RCC 7860 (cell line): ENCODE measurements at regions not wholly inside any gene's neighbourhood (a gene's known extent, or its start where the extent isn't known, plus 50 kb on each side); places are given as distances from the start of the nearest gene placed in this dataset.

Experiments used
- DNase-seq: peaks from one replicate; pipeline ENCODE4 v3.0.0-alpha.2; 2015; ENCODE audit warnings: low spot score
- FAIRE-seq: peaks from 2 replicates; lab custom pipeline; 2012; peaks lifted over from hg19 to GRCh38; lab: Jason Lieb, UNC

DNA sequence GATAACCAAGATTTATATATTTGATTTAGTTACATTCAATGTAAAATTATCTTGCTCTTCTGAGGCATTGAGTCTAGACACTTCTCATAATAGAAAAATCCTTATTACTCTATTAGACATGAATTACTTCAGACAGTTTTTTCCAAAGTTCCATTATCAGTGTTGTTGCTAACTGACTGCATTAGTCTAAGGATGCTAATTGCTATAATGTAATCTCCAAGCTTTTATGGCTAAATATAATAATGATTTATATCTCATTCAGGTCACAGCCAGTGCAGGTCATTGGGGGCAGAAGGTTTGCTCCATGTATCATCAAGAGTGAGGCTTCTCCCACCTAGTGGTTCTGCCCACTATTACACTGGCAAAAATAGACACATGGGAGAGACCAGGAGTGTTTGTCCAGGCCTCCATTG, 377.2 kb upstream of the DDI1 start:
- FAIRE-seq (no peak), DNase-seq (peak; percentile 23)

- DNase-seq: no peak
- FAIRE-seq: no peak
Observed at GRCh38 chr11:103659743-103660142, 376.7 kb upstream of the DDI1 start.

- no peak for FAIRE-seq
Observed at GRCh38 chr11:103661185-103661584, 375.3 kb upstream of the DDI1 start.

DNA sequence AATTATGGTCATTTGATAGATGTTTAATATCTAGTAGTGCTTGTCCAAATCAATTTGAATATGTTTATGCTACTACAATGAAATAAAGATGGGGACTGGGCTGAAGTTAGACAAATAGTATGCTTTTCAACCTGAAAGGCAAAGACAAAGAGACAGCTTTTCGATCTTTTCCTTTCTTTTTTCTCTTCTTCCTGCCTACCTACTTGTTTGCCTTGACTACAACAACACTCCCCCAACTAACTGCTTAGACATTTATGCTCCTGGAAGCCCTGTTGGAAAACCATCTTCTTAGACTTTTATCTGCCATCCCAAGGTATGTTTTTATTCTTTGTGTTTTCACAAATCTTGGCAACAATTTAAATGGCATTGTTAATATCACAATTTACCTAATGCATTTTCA, 374.4 kb upstream of the DDI1 start:
- FAIRE-seq (no peak), DNase-seq (no peak)

More at GRCh38 chr11:103661185-103661584, 375.3 kb upstream of the DDI1 start:
- no peak for DNase-seq

DNA sequence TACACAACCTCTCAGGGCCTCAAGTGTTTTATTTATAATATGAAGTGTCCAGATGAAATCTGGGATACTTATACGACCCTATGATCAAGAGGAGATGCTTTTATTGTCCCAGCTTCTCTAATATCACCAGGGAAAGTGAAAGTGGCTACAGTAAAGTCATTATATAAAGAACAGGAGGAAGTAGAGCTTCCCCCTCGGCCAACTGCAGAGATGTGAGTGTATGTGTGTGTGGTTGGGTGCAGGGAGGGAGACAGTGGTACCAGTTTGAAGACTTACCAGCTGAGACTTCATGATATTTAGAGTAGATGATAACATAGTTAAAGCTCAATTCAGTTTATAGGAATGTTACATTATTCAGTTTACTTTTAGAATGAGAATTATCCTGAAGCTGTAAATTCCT, 373.6 kb upstream of the DDI1 start:
- no peak for FAIRE-seq
- no peak for DNase-seq

GRCh38 chr11:103668859-103669258, 367.6 kb upstream of the DDI1 start:
- FAIRE-seq: no peak
- no peak for DNase-seq

GRCh38 chr11:103671143-103671651, 365.2 kb upstream of the DDI1 start:
- FAIRE-seq (no peak), DNase-seq (no peak)

GRCh38 chr11:103673773-103674172, 362.7 kb upstream of the DDI1 start:
- FAIRE-seq: no peak
- DNase-seq: no peak

DNA sequence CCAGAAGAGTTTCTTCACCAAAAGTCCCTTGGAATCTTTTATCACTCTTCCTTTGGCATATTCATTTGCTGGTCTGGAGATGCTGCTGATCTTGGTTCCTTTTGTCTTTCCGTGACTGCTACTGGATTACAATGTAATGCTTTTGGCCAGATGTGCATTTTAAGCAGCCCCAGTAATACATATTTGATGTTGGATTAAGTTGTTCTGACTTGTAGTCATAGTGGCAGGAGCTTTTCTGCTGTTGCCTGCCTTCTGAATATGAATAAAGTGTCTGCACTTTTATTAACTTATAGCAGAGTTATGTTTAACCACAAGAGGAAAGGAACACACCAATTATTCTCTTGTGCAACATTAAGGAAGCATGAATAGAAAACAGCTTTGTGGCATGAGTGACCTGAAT, 360.0 kb upstream of the DDI1 start:
- no peak for DNase-seq
- FAIRE-seq: no peak

DNA sequence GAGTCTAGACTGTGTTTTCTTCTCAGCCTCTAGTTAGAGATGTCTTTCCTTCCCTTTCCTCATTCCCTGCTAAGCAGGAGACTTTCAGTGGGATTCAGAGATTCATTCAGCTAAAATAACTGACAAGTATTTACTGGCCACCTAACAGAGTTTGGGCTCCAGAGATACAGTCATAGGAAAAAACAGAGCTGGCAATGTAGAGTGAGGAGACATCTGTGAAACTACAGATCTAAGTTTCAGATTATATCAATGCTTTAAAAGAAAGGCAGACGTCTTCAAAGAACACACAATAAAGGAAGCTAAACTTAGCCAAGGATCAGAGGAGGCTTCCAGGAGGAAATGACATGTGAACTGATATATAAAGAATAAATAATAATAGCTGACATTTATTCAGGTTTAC, 355.6 kb upstream of the DDI1 start:
- FAIRE-seq: no peak

GRCh38 chr11:103681855-103682254, 354.6 kb upstream of the DDI1 start:
- DNase-seq: no peak
- FAIRE-seq: no peak

More for the DNA sequence above, 355.6 kb upstream of the DDI1 start:
- DNase-seq: no peak

GRCh38 chr11:103682318-103683184, 353.9 kb upstream of the DDI1 start:
- DNase-seq (peak; percentile 39), FAIRE-seq (no peak)

DNA sequence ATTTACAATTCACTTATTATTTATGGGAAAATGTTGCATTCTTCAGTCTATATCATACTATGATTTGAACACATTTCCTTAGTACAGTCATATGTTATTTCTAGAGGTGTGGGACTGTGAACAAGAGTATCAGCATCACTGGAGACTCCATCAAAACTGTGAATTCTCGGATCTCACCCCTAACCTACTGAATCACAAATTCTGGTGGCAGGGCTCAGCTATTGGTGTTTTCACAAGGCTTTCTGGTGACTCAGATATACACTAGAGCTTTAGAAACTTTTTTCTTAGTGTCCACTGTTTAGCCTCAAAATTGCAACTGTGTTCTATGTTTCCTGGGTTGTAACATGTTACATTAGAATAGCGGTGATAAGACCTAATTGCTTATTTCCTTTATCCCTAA, 352.9 kb upstream of the DDI1 start:
- DNase-seq (no peak), FAIRE-seq (no peak)

- DNase-seq: no peak
- FAIRE-seq: no peak
Observed at GRCh38 chr11:103688924-103689323, 347.5 kb upstream of the DDI1 start.

GRCh38 chr11:103690356-103690755, 346.1 kb upstream of the DDI1 start:
- FAIRE-seq (no peak), DNase-seq (no peak)

- FAIRE-seq (no peak), DNase-seq (no peak)
Observed at GRCh38 chr11:103696123-103696522, 340.3 kb upstream of the DDI1 start.

DNA sequence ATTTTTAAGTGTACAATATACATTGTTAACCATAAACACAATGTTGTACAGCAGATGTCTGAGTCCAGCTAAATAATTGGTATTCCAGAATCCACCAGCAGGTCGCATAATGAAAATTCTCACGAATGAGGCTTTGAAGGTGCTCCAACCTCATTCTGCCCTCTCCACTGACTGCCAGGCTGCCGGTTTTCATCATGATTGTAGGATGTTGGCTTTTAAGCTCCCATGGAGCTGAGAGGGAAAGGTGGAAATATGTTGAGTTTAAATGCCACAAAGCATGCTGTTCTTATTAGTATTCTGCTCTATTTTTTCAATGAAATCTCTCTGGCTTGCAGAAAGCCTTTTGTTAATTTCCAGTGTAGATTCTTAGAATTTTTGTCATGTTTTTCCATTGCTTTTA, 337.2 kb upstream of the DDI1 start:
- DNase-seq (no peak), FAIRE-seq (no peak)

GRCh38 chr11:103699656-103700055, 336.8 kb upstream of the DDI1 start:
- DNase-seq (no peak), FAIRE-seq (no peak)

DNA sequence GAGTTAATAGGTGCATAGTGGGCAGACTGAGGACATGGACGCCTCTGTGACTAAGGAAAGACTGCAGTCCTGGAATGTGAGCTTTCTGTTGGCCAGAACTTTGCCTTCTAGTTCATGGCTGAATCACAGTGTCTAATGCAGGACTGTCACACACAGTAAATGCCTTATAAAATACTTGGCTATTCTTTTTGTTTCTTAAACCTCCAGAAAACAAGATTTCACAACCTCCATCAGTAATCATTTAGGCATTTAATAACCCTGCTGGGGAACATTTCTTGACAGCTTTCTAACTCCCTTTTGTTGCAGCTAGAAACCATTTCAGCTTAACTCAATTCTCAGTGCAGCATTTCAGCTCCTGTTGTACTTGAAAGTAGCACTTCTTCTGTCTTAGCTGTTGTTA, 335.8 kb upstream of the DDI1 start:
- FAIRE-seq: no peak

GRCh38 chr11:103703437-103703836, 333.0 kb upstream of the DDI1 start:
- FAIRE-seq (no peak), DNase-seq (no peak)

More for the DNA sequence above, 335.8 kb upstream of the DDI1 start:
- no peak for DNase-seq

- FAIRE-seq: no peak
- DNase-seq: no peak
Observed at GRCh38 chr11:103703954-103704353, 332.5 kb upstream of the DDI1 start.

GRCh38 chr11:103705642-103706041, 330.8 kb upstream of the DDI1 start:
- FAIRE-seq (no peak), DNase-seq (no peak)

DNA sequence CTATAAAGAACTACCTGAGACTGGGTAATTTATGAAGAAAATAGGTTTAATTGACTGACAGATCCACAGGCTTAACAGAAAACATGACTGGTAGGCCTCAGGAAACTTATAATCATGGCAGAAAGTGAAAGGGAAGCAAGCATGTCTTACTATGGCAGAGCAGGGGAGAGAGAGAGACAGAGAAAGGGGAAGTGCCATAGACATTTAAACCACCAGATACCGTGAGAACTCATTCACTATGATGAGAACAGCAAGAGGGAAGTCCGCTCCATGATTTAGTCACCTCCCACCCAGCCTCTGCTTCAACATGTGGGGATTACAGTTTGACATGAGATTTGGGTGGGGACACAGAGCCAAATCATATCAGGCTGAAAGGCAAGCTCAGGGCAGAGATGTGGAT, 327.1 kb upstream of the DDI1 start:
- FAIRE-seq: no peak
- no peak for DNase-seq
